Small intestine (tissue), 7 donors: ENCODE measurements at regions not wholly inside any gene's neighbourhood (a gene's known extent, or its start where the extent isn't known, plus 50 kb on each side); places are given as distances from the start of the nearest gene placed in this dataset.
A peak's percentile ranks its signal among the peaks of the same experiment; 100 is the strongest.
"Not testable (repeated sequence)": the region's sequence is repeated elsewhere in the genome, so short reads cannot be mapped to it uniquely, and the experiment has no call there.

Experiments
- DNase-seq, 2 donors: peaks; one replicate each; pipeline versions ENCODE4 v3.0.0 to v3.0.0-alpha.2; 2013
- FAIRE-seq: peaks from 2 replicates; lab custom pipeline; 2012; peaks lifted over from hg19 to GRCh38; lab: Jason Lieb, UNC
- H3K27ac ChIP-seq, 3 donors: one replicate each; pipeline ENCODE4 v1.5.1; 2013; ENCODE audit warnings: low read length in 2 of 3, mild to moderate bottlenecking in 2 of 3, control low read depth in 1 of 3, inconsistent platforms in 1 of 3, low read depth in 1 of 3, moderate library complexity in 1 of 3
- H3K27me3 ChIP-seq, 3 donors: one replicate each; pipeline ENCODE4 v1.6.1; 2013; ENCODE audit warnings: low read length in 3 of 3, inconsistent platforms in 1 of 3; ENCODE audit not compliant: control insufficient read depth in 3 of 3, insufficient read depth in 3 of 3
- H3K36me3 ChIP-seq, 3 donors: one replicate each; pipeline ENCODE4 v1.6.1; 2013; ENCODE audit warnings: low read length in 3 of 3, inconsistent platforms in 1 of 3, low read depth in 1 of 3, mild to moderate bottlenecking in 1 of 3, moderate library complexity in 1 of 3; ENCODE audit not compliant: control insufficient read depth in 3 of 3, insufficient read depth in 2 of 3
- H3K4me1 ChIP-seq, 3 donors: one replicate each; pipeline ENCODE4 v1.6.1; 2013; ENCODE audit warnings: low read length in 2 of 3, inconsistent platforms in 1 of 3, low read depth in 1 of 3, mild to moderate bottlenecking in 1 of 3, moderate library complexity in 1 of 3; ENCODE audit not compliant: control insufficient read depth in 3 of 3, insufficient read depth in 2 of 3
- H3K4me3 ChIP-seq, 3 donors: one replicate each; pipeline ENCODE4 v1.5.1; 2013; ENCODE audit warnings: low read length in 3 of 3, control low read depth in 1 of 3, inconsistent platforms in 1 of 3, low read depth in 1 of 3, mild to moderate bottlenecking in 1 of 3, moderate library complexity in 1 of 3
- H3K9me3 ChIP-seq, 2 donors: one replicate each; pipeline ENCODE4 v1.6.1; 2013; ENCODE audit warnings: low read depth in 1 of 2, low read length in 1 of 2; ENCODE audit not compliant: control insufficient read depth in 2 of 2, insufficient read depth in 1 of 2
- WGBS, 3 donors: extraction: QIAGEN DNeasy Blood & Tissue Kit; methylation state at CpG; one replicate each; pipeline ENCODE4 v1.1.7; 2013; 5-methylcytosine and 5-hydroxymethylcytosine counted together
- donor health status: healthy with polysubstance abuse.
- donor health status: control.
- donor health status: control.
- donor health status: Bipolar disorder and iron deficiency.
- donor health status: healthy.

GRCh38 chr5:145667742-145668141, 167.4 kb downstream of the PRELID2 start:
- no peaks in the 10 kb centered on the region for H3K9me3 ChIP-seq
- 80 to 91% (median 90%) methylated on average over 3 of the region's 3 CpGs for WGBS, 3 donors
- H3K36me3 ChIP-seq: no peaks in the 10 kb centered on the region
- FAIRE-seq (no peak), DNase-seq (no peak)
- H3K4me3 ChIP-seq: no peak overlapping the region
- no peak overlapping the region for H3K27ac ChIP-seq
- H3K4me1 ChIP-seq: peaks cover 0 to 22% (median 4%) of the 10 kb centered on the region in 3 donors
- no peaks in the 10 kb centered on the region for H3K27me3 ChIP-seq

- no peaks in the 10 kb centered on the region for H3K27me3 ChIP-seq
- DNase-seq (no peak), FAIRE-seq (no peak)
- peaks cover 0 to 22% (median 4%) of the 10 kb centered on the region in 3 donors for H3K4me1 ChIP-seq
- no peak overlapping the region for H3K4me3 ChIP-seq
- H3K9me3 ChIP-seq: no peaks in the 10 kb centered on the region
- 46 to 57% (median 56%) methylated on average over 3 of the region's 3 CpGs for WGBS, 3 donors
- no peaks in the 10 kb centered on the region for H3K36me3 ChIP-seq
- H3K27ac ChIP-seq: no peak overlapping the region
Observed at GRCh38 chr5:145666591-145666990, 168.6 kb downstream of the PRELID2 start.

GRCh38 chr5:145661737-145662485, 173.2 kb downstream of the PRELID2 start:
- H3K4me1 ChIP-seq: peaks cover 0 to 4% (median 0%) of the 10 kb centered on the region in 3 donors
- WGBS, 3 donors: 68 to 89% (median 87%) methylated on average over 3 of the region's 3 CpGs

GRCh38 chr5:145660897-145661640, 174.1 kb downstream of the PRELID2 start:
- Histone ChIP-seq H3K4me1 (no peaks in the 10 kb centered on the region), H3K9me3 (peaks cover 0 to 2% of the 10 kb centered on the region in 2 donors), H3K27ac (no peak overlapping the region), H3K4me3 (no peak overlapping the region), H3K27me3 (no peaks in the 10 kb centered on the region), H3K36me3 (peaks cover 0 to 1% (median 0%) of the 10 kb centered on the region in 3 donors)
- WGBS, 3 donors: 74 to 79% (median 75%) methylated on average over 7 of the region's 7 CpGs
- DNase-seq: peak in 1 of 2 donors; percentile 59
- FAIRE-seq: no peak

More at GRCh38 chr5:145661737-145662485, 173.2 kb downstream of the PRELID2 start:
- no peaks in the 10 kb centered on the region for H3K9me3 ChIP-seq
- no peak for DNase-seq
- peaks cover 0 to 1% (median 0%) of the 10 kb centered on the region in 3 donors for H3K36me3 ChIP-seq
- FAIRE-seq: no peak
- no peak overlapping the region for H3K4me3 ChIP-seq
- H3K27ac ChIP-seq: peak overlapping the region in 1 of 3 donors; percentile 20
- no peaks in the 10 kb centered on the region for H3K27me3 ChIP-seq

- WGBS, 3 donors: 85 to 99% (median 96%) methylated on average over 3 of the region's 3 CpGs
- no peak for FAIRE-seq
Observed at GRCh38 chr5:145658435-145658834, 176.7 kb downstream of the PRELID2 start.

GRCh38 chr5:145652700-145653099, 182.4 kb downstream of the PRELID2 start:
- WGBS, 3 donors: 86 to 94% (median 93%) methylated on average over 3 of the region's 3 CpGs
- not testable (repeated sequence) for H3K27ac ChIP-seq, H3K4me3 ChIP-seq, H3K27me3 ChIP-seq, H3K36me3 ChIP-seq, DNase-seq, H3K4me1 ChIP-seq, H3K9me3 ChIP-seq, FAIRE-seq

More at GRCh38 chr5:145658435-145658834, 176.7 kb downstream of the PRELID2 start:
- H3K36me3 ChIP-seq: peaks cover 0 to 1% (median 0%) of the 10 kb centered on the region in 3 donors
- no peak overlapping the region for H3K4me3 ChIP-seq
- no peak for DNase-seq
- no peak overlapping the region for H3K27ac ChIP-seq
- no peaks in the 10 kb centered on the region for H3K27me3 ChIP-seq
- peaks cover 0 to 4% of the 10 kb centered on the region in 2 donors for H3K9me3 ChIP-seq
- no peaks in the 10 kb centered on the region for H3K4me1 ChIP-seq

- H3K27me3 ChIP-seq, H3K27ac ChIP-seq, H3K9me3 ChIP-seq, FAIRE-seq, DNase-seq, H3K36me3 ChIP-seq, H3K4me1 ChIP-seq, H3K4me3 ChIP-seq: not testable (repeated sequence)
- 66 to 88% (median 73%) methylated on average over 7 of the region's 7 CpGs for WGBS, 3 donors
Observed at GRCh38 chr5:145647137-145647536, 188.0 kb downstream of the PRELID2 start.

- not testable (repeated sequence) for H3K36me3 ChIP-seq, FAIRE-seq, DNase-seq, H3K4me1 ChIP-seq, H3K27me3 ChIP-seq, H3K9me3 ChIP-seq, H3K4me3 ChIP-seq, H3K27ac ChIP-seq
- 58 to 60% (median 58%) methylated on average over 1 of the region's 1 CpG for WGBS, 3 donors
Observed at GRCh38 chr5:145643214-145643613, 191.9 kb downstream of the PRELID2 start.
